ENCODE measurements at regions not wholly inside any gene's neighbourhood (a gene's known extent, or its start where the extent isn't known, plus 50 kb on each side); places are given as distances from the start of the nearest gene placed in this dataset.

GRCh38 chrX:43560247-43560946 is 95.7 kb upstream of the MAOA start:
- ChIA-PET CTCF (interaction anchor here (0.6 to 1.5 kb wide), 2 partner anchors 190 to 191 kb away, joined by 4 to 5 read pairs; no protein-coding TSS in a partner anchor), POLR2A (no interaction called here)
- TF ChIP-seq ARNT (IDR thresholded peaks at IDR 0.05) (no peak), SP1 (IDR thresholded peaks at IDR 0.05) (no peak), PKNOX1 (IDR thresholded peaks at IDR 0.05) (no peak), SUZ12 (IDR thresholded peaks at IDR 0.05) (no peak), CTBP1 (IDR thresholded peaks at IDR 0.05; ENCODE audit: borderline replicate concordance) (no peak), ELF4 (IDR thresholded peaks at IDR 0.05) (no peak), FOXM1 (IDR thresholded peaks at IDR 0.05; ENCODE audit: borderline replicate concordance) (no peak)
- no peak for DNase-seq (ENCODE audit: extremely low spot score)

- no peak for TF ChIP-seq FOXA1 (IDR thresholded peaks at IDR 0.05)
- TF ChIP-seq ELF4 (IDR thresholded peaks at IDR 0.05): no peak
- no peak for TF ChIP-seq L3MBTL2 (conservative IDR thresholded peaks at IDR 0.05)
- TF ChIP-seq ZNF384 (IDR thresholded peaks at IDR 0.05): no peak
- no peak for TF ChIP-seq BHLHE40 (IDR thresholded peaks at IDR 0.05; ENCODE audit: borderline replicate concordance)
- TF ChIP-seq PKNOX1 (IDR thresholded peaks at IDR 0.05): no peak
- no peak for TF ChIP-seq SUZ12 (IDR thresholded peaks at IDR 0.05)
- TF ChIP-seq LEF1 (IDR thresholded peaks at IDR 0.05; ENCODE audit: borderline replicate concordance): no peak
- no peak for TF ChIP-seq FOXM1 (IDR thresholded peaks at IDR 0.05; ENCODE audit: borderline replicate concordance)
- no peak for TF ChIP-seq FOXK2 (IDR thresholded peaks at IDR 0.05)
- TF ChIP-seq HDGF (IDR thresholded peaks at IDR 0.05; ENCODE audit: borderline replicate concordance): no peak
- TF ChIP-seq ARNT (IDR thresholded peaks at IDR 0.05): no peak
- no peak for TF ChIP-seq CTBP1 (IDR thresholded peaks at IDR 0.05; ENCODE audit: borderline replicate concordance)
- no peak for TF ChIP-seq NFRKB (IDR thresholded peaks at IDR 0.05)
- no peak for TF ChIP-seq TARDBP (IDR thresholded peaks at IDR 0.05)
- no peak for TF ChIP-seq SP1 (IDR thresholded peaks at IDR 0.05)
- DNase-seq (ENCODE audit: extremely low spot score): no peak
- CTCF ChIA-PET: no interaction called here
- POLR2A ChIA-PET: no interaction called here
Observed at GRCh38 chrX:43562372-43562771, 93.7 kb upstream of the MAOA start.

- TF ChIP-seq FOXK2 (IDR thresholded peaks at IDR 0.05) (no peak), NFRKB (IDR thresholded peaks at IDR 0.05) (no peak), TARDBP (IDR thresholded peaks at IDR 0.05) (no peak), SP1 (IDR thresholded peaks at IDR 0.05) (no peak), PKNOX1 (IDR thresholded peaks at IDR 0.05) (no peak), FOXA1 (IDR thresholded peaks at IDR 0.05) (no peak), ARNT (IDR thresholded peaks at IDR 0.05) (no peak), ZNF384 (IDR thresholded peaks at IDR 0.05) (no peak), CTBP1 (IDR thresholded peaks at IDR 0.05; ENCODE audit: borderline replicate concordance) (no peak), ELF4 (IDR thresholded peaks at IDR 0.05) (no peak), FOXM1 (IDR thresholded peaks at IDR 0.05; ENCODE audit: borderline replicate concordance) (no peak), BHLHE40 (IDR thresholded peaks at IDR 0.05; ENCODE audit: borderline replicate concordance) (no peak), L3MBTL2 (conservative IDR thresholded peaks at IDR 0.05) (no peak)
- CTCF ChIA-PET: interaction anchor here (1.1 kb wide), 1 partner anchor 185 kb away, joined by 5 read pairs; no protein-coding TSS in a partner anchor
- DNase-seq (ENCODE audit: extremely low spot score): no peak
Observed at GRCh38 chrX:43564953-43565352, 91.1 kb upstream of the MAOA start.

GRCh38 chrX:43566170-43566569 is 89.9 kb upstream of the MAOA start:
- no peak for TF ChIP-seq ELF4 (IDR thresholded peaks at IDR 0.05)
- TF ChIP-seq FOXK2 (IDR thresholded peaks at IDR 0.05): no peak
- no peak for TF ChIP-seq ZNF384 (IDR thresholded peaks at IDR 0.05)
- no peak for TF ChIP-seq SP1 (IDR thresholded peaks at IDR 0.05)
- TF ChIP-seq L3MBTL2 (conservative IDR thresholded peaks at IDR 0.05): no peak
- CTCF ChIA-PET: no interaction called here
- POLR2A ChIA-PET: no interaction called here

More at GRCh38 chrX:43564953-43565352, 91.1 kb upstream of the MAOA start:
- POLR2A ChIA-PET: no interaction called here

GRCh38 chrX:43573441-43574015 is 82.6 kb upstream of the MAOA start:
- CTCF ChIA-PET: no interaction called here
- DNase-seq (ENCODE audit: extremely low spot score): no peak
- TF ChIP-seq SUZ12 (IDR thresholded peaks at IDR 0.05): no peak
- TF ChIP-seq ZNF384 (IDR thresholded peaks at IDR 0.05): no peak
- no peak for TF ChIP-seq BHLHE40 (IDR thresholded peaks at IDR 0.05; ENCODE audit: borderline replicate concordance)
- POLR2A ChIA-PET: no interaction called here

More at GRCh38 chrX:43566170-43566569, 89.9 kb upstream of the MAOA start:
- no peak for DNase-seq (ENCODE audit: extremely low spot score)

GRCh38 chrX:43580621-43581020 is 75.5 kb upstream of the MAOA start:
- ChIA-PET CTCF (no interaction called here), POLR2A (no interaction called here)

More at GRCh38 chrX:43580621-43581020, 75.5 kb upstream of the MAOA start:
- TF ChIP-seq FOXA1 (IDR thresholded peaks at IDR 0.05): no peak
- no peak for TF ChIP-seq HDGF (IDR thresholded peaks at IDR 0.05; ENCODE audit: borderline replicate concordance)
- TF ChIP-seq FOXM1 (IDR thresholded peaks at IDR 0.05; ENCODE audit: borderline replicate concordance): no peak
- no peak for TF ChIP-seq L3MBTL2 (conservative IDR thresholded peaks at IDR 0.05)
- TF ChIP-seq BHLHE40 (IDR thresholded peaks at IDR 0.05; ENCODE audit: borderline replicate concordance): no peak
- TF ChIP-seq TARDBP (IDR thresholded peaks at IDR 0.05): no peak
- TF ChIP-seq ARNT (IDR thresholded peaks at IDR 0.05): no peak
- TF ChIP-seq NFRKB (IDR thresholded peaks at IDR 0.05): no peak
- no peak for TF ChIP-seq PKNOX1 (IDR thresholded peaks at IDR 0.05)
- TF ChIP-seq LEF1 (IDR thresholded peaks at IDR 0.05; ENCODE audit: borderline replicate concordance): no peak
- no peak for TF ChIP-seq ZNF384 (IDR thresholded peaks at IDR 0.05)
- no peak for TF ChIP-seq FOXK2 (IDR thresholded peaks at IDR 0.05)
- no peak for TF ChIP-seq SUZ12 (IDR thresholded peaks at IDR 0.05)
- TF ChIP-seq SP1 (IDR thresholded peaks at IDR 0.05): no peak
- no peak for TF ChIP-seq ELF4 (IDR thresholded peaks at IDR 0.05)
- TF ChIP-seq CTBP1 (IDR thresholded peaks at IDR 0.05; ENCODE audit: borderline replicate concordance): no peak
- no peak for DNase-seq (ENCODE audit: extremely low spot score)

Measured in HEK293T (cell line).